MCF 10A (cell line): ENCODE measurements at regions not wholly inside any gene's neighbourhood (a gene's known extent, or its start where the extent isn't known, plus 50 kb on each side); places are given as distances from the start of the nearest gene placed in this dataset.
A peak's percentile ranks its signal among the peaks of the same experiment; 100 is the strongest.
"Not testable (repeated sequence)": the region's sequence is repeated elsewhere in the genome, so short reads cannot be mapped to it uniquely, and the experiment has no call there.

Source experiments
- BruUV-seq: library from RNA; stranded (reverse); fragments of 400-500 nt; replicated peaks from 2 replicates; lab custom pipeline; 2021; lab: Mats Ljungman, UMichigan
- CTCF ChIA-PET: fragments of 300-600 bp; sonication (Branson Sonifier 250); formaldehyde crosslinking; extraction: SDS; loops from one replicate; lab custom pipeline; 2021; ENCODE audit warnings: antibody characterized with exemption, inconsistent platforms; lab: Yijun Ruan, JAX
- POLR2A ChIA-PET: fragments of 300-600, 350-650 bp; sonication (Branson Sonifier 250); formaldehyde crosslinking; extraction: SDS; loops from one replicate; lab custom pipeline; 2020; ENCODE audit warnings: antibody characterized with exemption, inconsistent platforms; lab: Yijun Ruan, JAX
- DNase-seq: peaks from one replicate; pipeline ENCODE4 v3.0.0-alpha.2; 2018; ENCODE audit not compliant: unreplicated experiment
- H3K27ac Mint-ChIP-seq: one replicate; pipeline ENCODE4 v1.8.0; 2022; ENCODE audit warnings: mild to moderate bottlenecking, low read depth, mixed read lengths; ENCODE audit not compliant: unreplicated experiment
- H3K27me3 Mint-ChIP-seq: one replicate; pipeline ENCODE4 v1.8.0; 2022; ENCODE audit warnings: mixed read lengths; ENCODE audit not compliant: insufficient read depth, unreplicated experiment
- H3K36me3 Mint-ChIP-seq: one replicate; pipeline ENCODE4 v1.8.0; 2022; ENCODE audit warnings: mild to moderate bottlenecking, moderate library complexity, mixed read lengths; ENCODE audit not compliant: insufficient read depth, unreplicated experiment
- H3K4me1 Mint-ChIP-seq: one replicate; pipeline ENCODE4 v1.8.0; 2022; ENCODE audit warnings: mixed read lengths; ENCODE audit not compliant: insufficient read depth, unreplicated experiment
- H3K4me3 Mint-ChIP-seq: one replicate; pipeline ENCODE4 v1.8.0; 2022; ENCODE audit warnings: mild to moderate bottlenecking, moderate library complexity, mixed read lengths; ENCODE audit not compliant: unreplicated experiment
- H3K9me3 Mint-ChIP-seq: one replicate; pipeline ENCODE4 v1.8.0; 2022; ENCODE audit warnings: mixed read lengths; ENCODE audit not compliant: unreplicated experiment
- intact Hi-C: fragments of 100-400 bp; cut with micrococcal nuclease; formaldehyde crosslinking; loops from 2 replicates; pipeline ENCODE4 v1.14.1; 2022
- TF ChIP-seq, protein P1 (sequence below): fragments of 200-600 bp; IDR thresholded peaks from one replicate; pipeline ENCODE4 v1.8.0; 2022; ENCODE audit warnings: antibody characterized with exemption, mild to moderate bottlenecking; ENCODE audit not compliant: unreplicated experiment

DNA sequence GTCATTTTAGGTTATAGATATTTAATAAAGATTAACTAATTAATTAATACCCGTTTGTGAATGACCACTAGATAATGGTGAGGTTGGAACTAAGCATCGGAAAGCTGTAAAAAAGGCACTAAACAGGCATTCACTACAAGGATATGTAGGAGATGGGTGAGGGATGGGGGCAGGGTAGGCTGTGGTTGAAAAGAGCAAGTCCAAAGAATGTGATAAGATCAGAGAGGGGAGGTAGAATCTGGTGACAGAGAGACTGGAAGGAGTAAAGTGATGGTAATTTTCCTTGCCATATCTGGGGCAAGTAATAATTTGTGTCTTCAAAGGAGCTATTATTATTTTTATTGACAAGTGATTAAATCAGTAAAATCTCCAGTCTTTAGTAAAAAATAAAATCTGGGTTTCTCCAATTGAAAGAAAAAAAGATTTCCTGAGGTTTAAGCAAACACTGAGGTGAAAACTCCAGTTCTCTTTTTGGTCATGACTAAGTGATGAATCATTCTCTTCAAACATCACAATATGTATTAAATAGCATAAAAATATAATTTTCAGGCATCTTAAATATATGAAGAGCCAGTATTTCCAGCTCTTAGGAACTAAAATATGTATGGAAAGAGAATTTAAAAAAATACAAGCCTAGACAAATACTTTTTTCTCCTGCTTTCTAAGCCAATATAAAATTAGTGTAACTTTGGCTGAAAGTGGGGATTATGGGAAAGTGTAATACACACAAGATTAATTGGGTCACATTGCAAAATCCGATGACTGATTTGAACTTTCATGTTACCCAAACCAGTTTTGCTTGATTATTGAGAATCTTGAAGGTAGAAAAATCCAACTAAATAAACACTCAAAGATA is 259.1 kb upstream of the RBMS1 start:
- no TSS peak for BruUV-seq
- no peaks in the 10 kb centered on the region for H3K36me3 Mint-ChIP-seq
- CTCF ChIA-PET: interaction anchor here (0.6 kb wide), 1 partner anchor 345 kb away, joined by 3 read pairs; no protein-coding TSS in a partner anchor
- peaks cover 27% of the 10 kb centered on the region for H3K4me1 Mint-ChIP-seq
- TF ChIP-seq, protein P1, sequence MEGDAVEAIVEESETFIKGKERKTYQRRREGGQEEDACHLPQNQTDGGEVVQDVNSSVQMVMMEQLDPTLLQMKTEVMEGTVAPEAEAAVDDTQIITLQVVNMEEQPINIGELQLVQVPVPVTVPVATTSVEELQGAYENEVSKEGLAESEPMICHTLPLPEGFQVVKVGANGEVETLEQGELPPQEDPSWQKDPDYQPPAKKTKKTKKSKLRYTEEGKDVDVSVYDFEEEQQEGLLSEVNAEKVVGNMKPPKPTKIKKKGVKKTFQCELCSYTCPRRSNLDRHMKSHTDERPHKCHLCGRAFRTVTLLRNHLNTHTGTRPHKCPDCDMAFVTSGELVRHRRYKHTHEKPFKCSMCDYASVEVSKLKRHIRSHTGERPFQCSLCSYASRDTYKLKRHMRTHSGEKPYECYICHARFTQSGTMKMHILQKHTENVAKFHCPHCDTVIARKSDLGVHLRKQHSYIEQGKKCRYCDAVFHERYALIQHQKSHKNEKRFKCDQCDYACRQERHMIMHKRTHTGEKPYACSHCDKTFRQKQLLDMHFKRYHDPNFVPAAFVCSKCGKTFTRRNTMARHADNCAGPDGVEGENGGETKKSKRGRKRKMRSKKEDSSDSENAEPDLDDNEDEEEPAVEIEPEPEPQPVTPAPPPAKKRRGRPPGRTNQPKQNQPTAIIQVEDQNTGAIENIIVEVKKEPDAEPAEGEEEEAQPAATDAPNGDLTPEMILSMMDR: no peak
- POLR2A ChIA-PET: no interaction called here
- H3K27ac Mint-ChIP-seq: peak overlapping the region; percentile 78
- peaks cover 8% of the 10 kb centered on the region for H3K9me3 Mint-ChIP-seq
- intact Hi-C loops: no loop called here
- DNase-seq: peak; percentile 57
- no peaks in the 10 kb centered on the region for H3K27me3 Mint-ChIP-seq
- H3K4me3 Mint-ChIP-seq: peak overlapping the region; percentile 30

DNA sequence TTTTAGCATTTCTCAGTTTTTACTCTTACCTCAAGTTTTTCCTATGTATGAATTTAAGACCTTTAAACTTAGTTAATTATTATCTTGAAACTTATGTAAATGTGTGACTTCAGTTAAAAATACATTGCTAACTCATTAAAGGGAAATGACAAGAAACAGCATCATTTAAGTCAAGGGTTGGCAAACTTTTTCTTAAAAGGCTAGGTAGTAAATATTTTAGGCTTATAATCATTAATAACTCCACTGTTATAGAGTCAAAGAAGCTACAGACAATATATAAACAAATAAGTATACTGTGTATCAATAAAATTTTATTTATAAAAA is 259.7 kb upstream of the RBMS1 start:
- no TSS peak for BruUV-seq
- peaks cover 21% of the 10 kb centered on the region for H3K4me1 Mint-ChIP-seq
- TF ChIP-seq, protein P1: no peak
- H3K4me3 Mint-ChIP-seq: no peak overlapping the region
- peaks cover 8% of the 10 kb centered on the region for H3K9me3 Mint-ChIP-seq
- H3K27ac Mint-ChIP-seq: peak overlapping the region; percentile 78
- H3K27me3 Mint-ChIP-seq: no peaks in the 10 kb centered on the region
- ChIA-PET CTCF (no interaction called here), POLR2A (no interaction called here)
- intact Hi-C loops: no loop called here
- DNase-seq: no peak
- H3K36me3 Mint-ChIP-seq: no peaks in the 10 kb centered on the region

DNA sequence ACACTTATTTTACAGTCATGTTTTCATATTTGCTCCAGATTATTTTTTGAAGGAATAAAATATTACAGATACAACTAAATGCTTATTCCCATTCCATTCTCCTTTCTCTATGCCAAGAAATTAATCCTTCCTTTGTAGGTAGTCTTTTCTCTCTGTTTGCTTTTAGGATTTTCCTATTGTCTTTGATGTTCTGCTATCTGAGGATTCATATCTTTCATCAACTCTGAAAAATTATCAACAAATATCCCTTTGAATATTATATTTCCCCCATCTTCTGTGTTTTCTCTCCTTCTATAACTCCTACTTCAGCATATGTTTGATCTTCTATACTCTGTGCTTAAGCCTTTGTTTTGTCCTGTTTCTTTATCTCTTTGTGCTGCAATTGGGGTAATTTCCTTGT is 260.4 kb upstream of the RBMS1 start:
- no TSS peak for BruUV-seq
- Mint-ChIP-seq H3K27me3 (no peaks in the 10 kb centered on the region), H3K36me3 (no peaks in the 10 kb centered on the region), H3K4me3 (no peak overlapping the region), H3K4me1 (peaks cover 19% of the 10 kb centered on the region), H3K27ac (no peak overlapping the region), H3K9me3 (peaks cover 8% of the 10 kb centered on the region)
- POLR2A ChIA-PET: no interaction called here
- no peak for DNase-seq
- intact Hi-C loops: no loop called here
- TF ChIP-seq, protein P1: no peak
- CTCF ChIA-PET: no interaction called here

DNA sequence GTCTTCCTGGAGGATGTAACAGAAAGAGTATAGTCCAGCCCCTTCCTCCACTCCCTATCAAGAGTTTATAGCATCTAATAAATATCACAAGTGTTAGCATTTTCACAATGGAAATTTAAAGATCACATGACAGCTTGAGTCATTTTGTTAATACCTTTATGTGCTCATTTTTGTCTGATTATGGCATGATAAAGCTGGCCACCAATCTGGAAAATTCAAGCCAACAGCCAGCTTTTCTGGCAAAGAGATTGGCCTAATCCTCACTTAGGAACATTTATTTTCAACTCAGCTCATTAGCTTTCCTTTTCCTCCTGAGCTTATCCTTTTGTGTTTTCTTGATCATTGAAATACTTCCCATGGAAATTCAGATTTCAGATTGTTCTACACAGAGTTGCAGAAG is 262.9 kb upstream of the RBMS1 start:
- ChIA-PET POLR2A (no interaction called here), CTCF (no interaction called here)
- Mint-ChIP-seq H3K9me3 (peaks cover 8% of the 10 kb centered on the region), H3K4me3 (no peak overlapping the region), H3K4me1 (peaks cover 8% of the 10 kb centered on the region), H3K36me3 (no peaks in the 10 kb centered on the region), H3K27me3 (no peaks in the 10 kb centered on the region), H3K27ac (no peak overlapping the region)
- no TSS peak for BruUV-seq
- intact Hi-C loops: no loop called here
- no peak for DNase-seq
- TF ChIP-seq, protein P1: no peak

DNA sequence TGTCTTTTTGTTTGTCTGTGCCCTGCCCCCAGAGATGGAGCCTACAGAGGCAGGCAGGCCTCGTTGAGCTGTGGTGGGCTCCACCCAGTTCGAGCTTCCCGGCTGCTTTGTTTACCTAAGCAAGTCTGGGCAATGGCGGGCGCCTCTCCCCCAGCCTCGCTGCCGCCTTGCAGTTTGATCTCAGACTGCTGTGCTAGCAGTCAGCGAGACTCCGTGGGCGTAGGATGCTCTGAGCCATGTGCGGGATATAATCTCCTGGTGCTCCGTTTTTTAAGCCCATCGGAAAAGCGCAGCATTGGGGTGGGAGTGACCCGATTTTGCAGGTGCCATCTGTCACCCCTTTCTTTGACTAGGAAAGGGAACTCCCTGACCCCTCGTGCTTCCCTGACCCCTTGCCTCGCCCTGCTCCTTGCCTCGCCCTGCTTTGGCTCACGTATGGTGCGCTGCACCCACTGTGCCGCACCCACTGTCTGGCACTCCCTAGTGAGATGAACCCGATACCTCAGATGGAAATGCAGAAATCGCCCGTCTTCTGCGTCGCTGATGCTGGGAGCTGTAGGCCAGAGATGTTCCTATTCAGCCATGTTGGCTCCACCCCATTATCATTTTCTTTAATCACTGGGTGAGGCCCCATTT is 269.0 kb upstream of the RBMS1 start:
- CTCF ChIA-PET, H3K36me3 Mint-ChIP-seq, H3K27me3 Mint-ChIP-seq, H3K4me3 Mint-ChIP-seq, H3K9me3 Mint-ChIP-seq, POLR2A ChIA-PET, H3K4me1 Mint-ChIP-seq, intact Hi-C loops, BruUV-seq, H3K27ac Mint-ChIP-seq, DNase-seq: not testable (repeated sequence)
